ENCODE measurements at regions not wholly inside any gene's neighbourhood (a gene's known extent, or its start where the extent isn't known, plus 50 kb on each side); places are given as distances from the start of the nearest gene placed in this dataset.
"Not testable (repeated sequence)": the region's sequence is repeated elsewhere in the genome, so short reads cannot be mapped to it uniquely, and the experiment has no call there.

DNA sequence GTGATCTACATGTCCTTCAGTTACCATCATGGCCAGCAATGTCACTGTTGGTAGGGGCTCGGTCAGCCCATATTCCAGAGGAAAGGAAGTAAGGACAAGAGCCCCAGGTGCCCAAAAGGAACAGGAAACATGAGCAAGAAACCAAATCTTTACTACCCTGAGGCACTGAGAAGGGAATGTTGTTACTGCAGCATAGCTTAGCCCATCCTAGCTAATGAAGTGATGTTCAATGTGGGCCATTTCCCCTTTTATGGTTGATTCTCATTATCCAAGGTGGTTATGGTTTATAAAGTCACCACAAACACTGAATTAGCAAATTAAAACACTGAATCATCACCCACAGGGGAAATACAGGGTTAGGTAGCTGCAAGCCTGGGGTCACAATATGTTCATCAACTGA lies 88.4 kb upstream of the C10orf90 start:
- Histone ChIP-seq H3K27ac (no peak overlapping the region), H3K9me3 (peaks cover 0 to 6% (median 0%) of the 10 kb centered on the region in 4 donors), H3K4me3 (no peak overlapping the region), H3K4me1 (no peaks in the 10 kb centered on the region), H3K27me3 (no peaks in the 10 kb centered on the region), H3K36me3 (no peaks in the 10 kb centered on the region)
- ATAC-seq (ENCODE audit: low FRiP score in 2 of 2) (no peak), DNase-seq (no peak)
- WGBS, 2 donors = 94 to 100% methylated on average over 1 of the region's 1 CpG
- TF ChIP-seq, protein P1, sequence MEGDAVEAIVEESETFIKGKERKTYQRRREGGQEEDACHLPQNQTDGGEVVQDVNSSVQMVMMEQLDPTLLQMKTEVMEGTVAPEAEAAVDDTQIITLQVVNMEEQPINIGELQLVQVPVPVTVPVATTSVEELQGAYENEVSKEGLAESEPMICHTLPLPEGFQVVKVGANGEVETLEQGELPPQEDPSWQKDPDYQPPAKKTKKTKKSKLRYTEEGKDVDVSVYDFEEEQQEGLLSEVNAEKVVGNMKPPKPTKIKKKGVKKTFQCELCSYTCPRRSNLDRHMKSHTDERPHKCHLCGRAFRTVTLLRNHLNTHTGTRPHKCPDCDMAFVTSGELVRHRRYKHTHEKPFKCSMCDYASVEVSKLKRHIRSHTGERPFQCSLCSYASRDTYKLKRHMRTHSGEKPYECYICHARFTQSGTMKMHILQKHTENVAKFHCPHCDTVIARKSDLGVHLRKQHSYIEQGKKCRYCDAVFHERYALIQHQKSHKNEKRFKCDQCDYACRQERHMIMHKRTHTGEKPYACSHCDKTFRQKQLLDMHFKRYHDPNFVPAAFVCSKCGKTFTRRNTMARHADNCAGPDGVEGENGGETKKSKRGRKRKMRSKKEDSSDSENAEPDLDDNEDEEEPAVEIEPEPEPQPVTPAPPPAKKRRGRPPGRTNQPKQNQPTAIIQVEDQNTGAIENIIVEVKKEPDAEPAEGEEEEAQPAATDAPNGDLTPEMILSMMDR (IDR thresholded peaks at IDR 0.05) = no peak
- TF ChIP-seq POLR2A (IDR thresholded peaks at IDR 0.05) = no peak
- TF ChIP-seq POLR2AphosphoS5 (IDR thresholded peaks at IDR 0.05) = no peak
- no peak for TF ChIP-seq EP300 (IDR thresholded peaks at IDR 0.05)

DNA sequence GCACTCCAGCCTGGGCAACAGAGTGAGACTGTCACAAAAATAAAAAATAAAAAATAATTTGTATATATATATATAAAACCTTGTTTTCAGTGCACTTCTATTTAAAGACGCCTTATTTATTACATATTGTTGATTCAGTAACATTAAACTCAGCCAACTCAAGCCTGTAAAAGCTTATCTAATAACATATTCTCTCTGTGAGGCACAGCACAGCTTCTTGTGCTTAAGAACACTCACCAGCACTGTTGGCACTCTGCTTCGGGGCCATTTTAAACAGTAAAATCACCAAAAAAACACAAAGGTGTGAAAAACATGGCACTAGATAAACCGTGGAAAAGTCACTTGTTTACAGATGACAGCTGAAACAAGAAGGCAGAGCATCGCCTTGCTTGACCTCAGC lies 89.0 kb upstream of the C10orf90 start:
- WGBS, 2 donors = 54 to 62% methylated on average over 4 of the region's 4 CpGs
- TF ChIP-seq, protein P1 (IDR thresholded peaks at IDR 0.05) = no peak
- TF ChIP-seq POLR2A (IDR thresholded peaks at IDR 0.05) = no peak
- no peak for TF ChIP-seq POLR2AphosphoS5 (IDR thresholded peaks at IDR 0.05)
- TF ChIP-seq EP300 (IDR thresholded peaks at IDR 0.05) = no peak

DNA sequence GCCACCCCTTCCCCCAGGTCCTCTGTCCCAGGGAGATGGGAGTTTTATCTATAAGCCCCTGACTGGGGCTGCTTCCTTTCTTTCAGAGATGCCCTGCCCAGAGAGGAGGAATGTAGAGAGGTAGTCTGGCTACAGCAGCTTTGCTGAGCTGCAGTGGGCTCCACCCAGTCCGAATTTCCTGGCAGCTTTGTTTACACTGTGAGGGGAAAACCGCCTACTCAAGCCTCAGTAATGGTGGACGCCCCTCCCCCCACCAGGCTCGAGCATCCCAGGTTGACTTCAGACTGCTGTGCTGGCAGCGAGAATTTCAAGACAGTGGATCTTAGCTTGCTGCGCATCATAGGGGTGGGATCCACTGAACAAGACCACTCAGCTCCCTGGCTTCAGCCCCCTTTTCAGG lies 96.2 kb upstream of the C10orf90 start:
- 47% methylated on average over 6 of the region's 6 CpGs; no CpG with 5 or more reads in 1 of the 2 donors for WGBS, 2 donors
- not testable (repeated sequence) for H3K36me3 ChIP-seq; H3K4me3 ChIP-seq; H3K9me3 ChIP-seq; H3K27ac ChIP-seq; H3K27me3 ChIP-seq; H3K4me1 ChIP-seq; ATAC-seq (ENCODE audit: low FRiP score in 2 of 2); DNase-seq

More for the DNA sequence above, 89.0 kb upstream of the C10orf90 start:
- H3K4me1 ChIP-seq = no peaks in the 10 kb centered on the region
- no peaks in the 10 kb centered on the region for H3K36me3 ChIP-seq
- no peak overlapping the region for H3K27ac ChIP-seq
- ATAC-seq (ENCODE audit: low FRiP score in 2 of 2) (no peak), DNase-seq (no peak)
- no peaks in the 10 kb centered on the region for H3K27me3 ChIP-seq
- H3K4me3 ChIP-seq = no peak overlapping the region
- H3K9me3 ChIP-seq = peaks cover 0 to 6% (median 0%) of the 10 kb centered on the region in 4 donors

DNA sequence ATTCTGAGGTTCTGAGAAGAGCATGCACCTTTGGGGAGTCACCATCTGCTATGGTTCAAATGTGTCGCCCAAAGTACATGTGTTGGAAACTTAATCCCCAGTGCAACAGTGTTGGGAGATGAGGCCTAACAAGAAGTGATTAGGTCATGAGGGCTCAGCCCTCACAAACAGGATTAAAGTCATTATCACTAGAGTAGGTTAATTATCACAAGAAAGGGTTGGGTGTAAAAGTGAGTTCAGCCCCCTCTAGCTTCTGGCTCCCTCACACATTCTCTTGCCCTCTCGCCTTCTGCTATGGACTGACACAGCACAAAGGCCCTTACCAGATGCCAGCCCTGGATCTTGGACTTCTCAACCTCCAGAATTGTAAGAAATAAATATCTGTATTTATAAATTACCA lies 100.3 kb upstream of the C10orf90 start:
- no peaks in the 10 kb centered on the region for H3K9me3 ChIP-seq
- TF ChIP-seq EP300 (IDR thresholded peaks at IDR 0.05) (no peak), POLR2A (IDR thresholded peaks at IDR 0.05) (no peak), POLR2AphosphoS5 (IDR thresholded peaks at IDR 0.05) (no peak)
- TF ChIP-seq, protein P1 (IDR thresholded peaks at IDR 0.05) = no peak
- H3K27ac ChIP-seq = no peak overlapping the region
- no peaks in the 10 kb centered on the region for H3K27me3 ChIP-seq
- H3K4me1 ChIP-seq = no peaks in the 10 kb centered on the region
- no peak overlapping the region for H3K4me3 ChIP-seq
- H3K36me3 ChIP-seq = no peaks in the 10 kb centered on the region
- no peak for DNase-seq
- ATAC-seq (ENCODE audit: low FRiP score in 2 of 2) = no peak
- 68 to 91% methylated on average over 2 of the region's 2 CpGs for WGBS, 2 donors

DNA sequence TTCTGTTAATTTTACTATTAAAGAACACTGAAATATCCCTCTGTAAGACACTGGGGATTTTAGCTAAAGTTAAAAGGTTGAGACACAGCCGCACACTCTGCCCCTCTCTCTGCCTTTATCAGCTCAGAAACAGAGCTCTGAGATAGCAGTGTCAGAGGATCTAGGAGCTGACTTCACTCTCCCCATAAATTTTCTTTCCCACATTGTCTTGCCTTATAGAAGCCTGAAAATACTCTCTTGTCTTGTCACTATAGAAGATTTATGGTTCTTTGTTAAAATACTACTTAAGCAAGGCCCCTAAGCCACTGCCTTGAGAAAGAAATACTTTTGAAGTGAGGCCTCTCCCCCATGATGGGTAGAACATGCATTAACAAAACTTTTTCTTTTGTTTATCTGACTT lies 105.7 kb upstream of the C10orf90 start:
- no peaks in the 10 kb centered on the region for H3K27me3 ChIP-seq
- no peak overlapping the region for H3K27ac ChIP-seq
- no peak for ATAC-seq (ENCODE audit: low FRiP score in 2 of 2)
- 64 to 65% methylated on average over 1 of the region's 1 CpG for WGBS, 2 donors
- no peak for TF ChIP-seq POLR2AphosphoS5 (IDR thresholded peaks at IDR 0.05)
- TF ChIP-seq EP300 (IDR thresholded peaks at IDR 0.05) = no peak
- TF ChIP-seq POLR2A (IDR thresholded peaks at IDR 0.05) = no peak
- TF ChIP-seq, protein P1 (IDR thresholded peaks at IDR 0.05) = no peak
- no peaks in the 10 kb centered on the region for H3K36me3 ChIP-seq
- H3K9me3 ChIP-seq = no peaks in the 10 kb centered on the region
- H3K4me3 ChIP-seq = no peak overlapping the region
- no peaks in the 10 kb centered on the region for H3K4me1 ChIP-seq
- no peak for DNase-seq
